ENCODE measurements at regions not wholly inside any gene's neighbourhood (a gene's known extent, or its start where the extent isn't known, plus 50 kb on each side); places are given as distances from the start of the nearest gene placed in this dataset.

DNA sequence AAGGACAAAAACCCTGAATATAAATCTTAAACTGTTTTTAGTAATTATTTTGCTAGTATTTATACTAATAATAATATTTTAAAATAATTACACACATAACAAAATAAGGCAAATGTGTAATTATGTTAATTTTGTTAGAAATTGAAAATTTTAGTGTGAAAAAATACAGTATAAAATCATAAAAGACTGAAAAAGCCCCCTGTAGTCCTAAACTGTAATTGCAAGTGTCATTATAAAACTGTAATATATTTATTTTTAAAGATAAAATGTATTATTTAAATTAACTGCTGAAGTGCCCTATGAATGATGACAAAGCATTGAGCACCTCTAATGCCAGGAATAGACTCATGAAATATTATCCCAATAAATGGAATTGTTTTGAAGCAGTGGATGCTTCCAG lies 1117.7 kb downstream of the CBLN2 start:
- no peak overlapping the region for H3K4me3 ChIP-seq (ENCODE audit: low read depth in 2 of 2, low read length in 2 of 2)
- H3K27me3 ChIP-seq (ENCODE audit: control insufficient read depth, insufficient read depth, low read length), result no peaks in the 10 kb centered on the region
- H3K4me1 ChIP-seq (ENCODE audit: control insufficient read depth, insufficient read depth, low read length), result no peaks in the 10 kb centered on the region
- H3K27ac ChIP-seq (ENCODE audit: low read length), result no peak overlapping the region
- TF ChIP-seq POLR2AphosphoS5 (IDR thresholded peaks at IDR 0.05; ENCODE audit: low read depth, low read length) (no peak), SIN3A (IDR thresholded peaks at IDR 0.05; ENCODE audit: borderline replicate concordance, insufficient read depth, low read depth, low read length) (no peak), TCF7L2 (IDR thresholded peaks at IDR 0.05; ENCODE audit: low read depth, low read length) (no peak)
- TF ChIP-seq, protein P1, sequence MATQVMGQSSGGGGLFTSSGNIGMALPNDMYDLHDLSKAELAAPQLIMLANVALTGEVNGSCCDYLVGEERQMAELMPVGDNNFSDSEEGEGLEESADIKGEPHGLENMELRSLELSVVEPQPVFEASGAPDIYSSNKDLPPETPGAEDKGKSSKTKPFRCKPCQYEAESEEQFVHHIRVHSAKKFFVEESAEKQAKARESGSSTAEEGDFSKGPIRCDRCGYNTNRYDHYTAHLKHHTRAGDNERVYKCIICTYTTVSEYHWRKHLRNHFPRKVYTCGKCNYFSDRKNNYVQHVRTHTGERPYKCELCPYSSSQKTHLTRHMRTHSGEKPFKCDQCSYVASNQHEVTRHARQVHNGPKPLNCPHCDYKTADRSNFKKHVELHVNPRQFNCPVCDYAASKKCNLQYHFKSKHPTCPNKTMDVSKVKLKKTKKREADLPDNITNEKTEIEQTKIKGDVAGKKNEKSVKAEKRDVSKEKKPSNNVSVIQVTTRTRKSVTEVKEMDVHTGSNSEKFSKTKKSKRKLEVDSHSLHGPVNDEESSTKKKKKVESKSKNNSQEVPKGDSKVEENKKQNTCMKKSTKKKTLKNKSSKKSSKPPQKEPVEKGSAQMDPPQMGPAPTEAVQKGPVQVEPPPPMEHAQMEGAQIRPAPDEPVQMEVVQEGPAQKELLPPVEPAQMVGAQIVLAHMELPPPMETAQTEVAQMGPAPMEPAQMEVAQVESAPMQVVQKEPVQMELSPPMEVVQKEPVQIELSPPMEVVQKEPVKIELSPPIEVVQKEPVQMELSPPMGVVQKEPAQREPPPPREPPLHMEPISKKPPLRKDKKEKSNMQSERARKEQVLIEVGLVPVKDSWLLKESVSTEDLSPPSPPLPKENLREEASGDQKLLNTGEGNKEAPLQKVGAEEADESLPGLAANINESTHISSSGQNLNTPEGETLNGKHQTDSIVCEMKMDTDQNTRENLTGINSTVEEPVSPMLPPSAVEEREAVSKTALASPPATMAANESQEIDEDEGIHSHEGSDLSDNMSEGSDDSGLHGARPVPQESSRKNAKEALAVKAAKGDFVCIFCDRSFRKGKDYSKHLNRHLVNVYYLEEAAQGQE (IDR thresholded peaks at IDR 0.05; ENCODE audit: insufficient read depth in 1 of 2, low read depth in 2 of 2, low read length in 1 of 2), result no peak
- TF ChIP-seq, protein P2, sequence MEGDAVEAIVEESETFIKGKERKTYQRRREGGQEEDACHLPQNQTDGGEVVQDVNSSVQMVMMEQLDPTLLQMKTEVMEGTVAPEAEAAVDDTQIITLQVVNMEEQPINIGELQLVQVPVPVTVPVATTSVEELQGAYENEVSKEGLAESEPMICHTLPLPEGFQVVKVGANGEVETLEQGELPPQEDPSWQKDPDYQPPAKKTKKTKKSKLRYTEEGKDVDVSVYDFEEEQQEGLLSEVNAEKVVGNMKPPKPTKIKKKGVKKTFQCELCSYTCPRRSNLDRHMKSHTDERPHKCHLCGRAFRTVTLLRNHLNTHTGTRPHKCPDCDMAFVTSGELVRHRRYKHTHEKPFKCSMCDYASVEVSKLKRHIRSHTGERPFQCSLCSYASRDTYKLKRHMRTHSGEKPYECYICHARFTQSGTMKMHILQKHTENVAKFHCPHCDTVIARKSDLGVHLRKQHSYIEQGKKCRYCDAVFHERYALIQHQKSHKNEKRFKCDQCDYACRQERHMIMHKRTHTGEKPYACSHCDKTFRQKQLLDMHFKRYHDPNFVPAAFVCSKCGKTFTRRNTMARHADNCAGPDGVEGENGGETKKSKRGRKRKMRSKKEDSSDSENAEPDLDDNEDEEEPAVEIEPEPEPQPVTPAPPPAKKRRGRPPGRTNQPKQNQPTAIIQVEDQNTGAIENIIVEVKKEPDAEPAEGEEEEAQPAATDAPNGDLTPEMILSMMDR (IDR thresholded peaks at IDR 0.05), result no peak
- ATAC-seq (no peak), DNase-seq (ENCODE audit: low read depth, low spot score) (no peak)
- BruUV-seq (replicated peaks), result no TSS peak
- no peaks in the 10 kb centered on the region for H3K9me3 ChIP-seq (ENCODE audit: control insufficient read depth, insufficient read depth, low read depth, low read length)
- H3K36me3 ChIP-seq (ENCODE audit: control insufficient read depth, insufficient read depth, low read length), result no peaks in the 10 kb centered on the region
- ChIA-PET POLR2A (no interaction called here), CTCF (no interaction called here)
- intact Hi-C loops (cut with micrococcal nuclease; ENCODE audit: unreplicated experiment) (no loop called here), in situ Hi-C loops (cut with HindIII; ENCODE audit: low pct_unique_long_range_greater_than_20kb, low sequenced_read_pairs) (no loop called here)

DNA sequence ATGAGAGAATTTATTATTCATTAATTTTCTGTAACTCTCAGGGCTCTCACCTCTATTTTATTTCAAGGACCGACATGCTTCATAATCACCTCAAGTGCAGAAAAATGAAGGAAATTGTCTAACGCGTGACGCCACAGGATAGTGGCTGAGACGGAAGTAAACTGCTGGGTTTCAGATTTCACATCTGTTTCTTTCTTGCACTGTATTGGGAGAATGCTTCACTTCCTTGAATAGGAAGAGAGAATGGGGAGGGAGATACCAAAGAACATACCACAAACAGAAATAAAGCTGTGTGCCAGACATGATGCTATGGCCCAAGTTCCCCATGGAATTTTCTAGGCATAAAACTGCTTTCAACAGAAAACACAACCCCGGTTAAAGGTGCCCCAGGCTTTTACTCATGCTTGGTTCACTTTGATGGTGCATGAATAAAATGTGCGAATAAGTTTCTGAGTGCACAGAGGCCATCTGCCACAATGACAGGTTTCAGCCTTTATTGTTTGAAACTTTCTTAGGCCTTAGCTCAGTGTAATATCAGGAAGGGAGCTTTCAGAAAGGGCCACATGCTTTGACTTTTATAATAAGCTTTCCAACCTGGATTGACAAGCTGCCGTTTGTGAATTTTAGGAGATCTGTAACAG lies 1116.4 kb downstream of the SOCS6 start:
- no peak for ATAC-seq
- intact Hi-C loops (cut with micrococcal nuclease; ENCODE audit: unreplicated experiment), result no loop called here
- CTCF ChIA-PET, result no interaction called here
- in situ Hi-C loops (cut with HindIII; ENCODE audit: low pct_unique_long_range_greater_than_20kb, low sequenced_read_pairs), result no loop called here
- no peaks in the 10 kb centered on the region for H3K4me1 ChIP-seq (ENCODE audit: control insufficient read depth, insufficient read depth, low read length)
- H3K27me3 ChIP-seq (ENCODE audit: control insufficient read depth, insufficient read depth, low read length), result no peaks in the 10 kb centered on the region
- no peaks in the 10 kb centered on the region for H3K9me3 ChIP-seq (ENCODE audit: control insufficient read depth, insufficient read depth, low read depth, low read length)
- TF ChIP-seq, protein P1 (IDR thresholded peaks at IDR 0.05; ENCODE audit: insufficient read depth in 1 of 2, low read depth in 2 of 2, low read length in 1 of 2), result no peak
- TF ChIP-seq POLR2AphosphoS5 (IDR thresholded peaks at IDR 0.05; ENCODE audit: low read depth, low read length) (no peak), TCF7L2 (IDR thresholded peaks at IDR 0.05; ENCODE audit: low read depth, low read length) (no peak), SIN3A (IDR thresholded peaks at IDR 0.05; ENCODE audit: borderline replicate concordance, insufficient read depth, low read depth, low read length) (no peak)
- TF ChIP-seq, protein P2 (IDR thresholded peaks at IDR 0.05), result no peak
- no peak overlapping the region for H3K4me3 ChIP-seq (ENCODE audit: low read depth in 2 of 2, low read length in 2 of 2)
- no peak for DNase-seq (ENCODE audit: low read depth, low spot score)
- POLR2A ChIA-PET, result no interaction called here
- no peak overlapping the region for H3K27ac ChIP-seq (ENCODE audit: low read length)
- no peaks in the 10 kb centered on the region for H3K36me3 ChIP-seq (ENCODE audit: control insufficient read depth, insufficient read depth, low read length)
- BruUV-seq (replicated peaks), result no TSS peak
